ENCODE measurements at regions not wholly inside any gene's neighbourhood (a gene's known extent, or its start where the extent isn't known, plus 50 kb on each side); places are given as distances from the start of the nearest gene placed in this dataset.

DNA sequence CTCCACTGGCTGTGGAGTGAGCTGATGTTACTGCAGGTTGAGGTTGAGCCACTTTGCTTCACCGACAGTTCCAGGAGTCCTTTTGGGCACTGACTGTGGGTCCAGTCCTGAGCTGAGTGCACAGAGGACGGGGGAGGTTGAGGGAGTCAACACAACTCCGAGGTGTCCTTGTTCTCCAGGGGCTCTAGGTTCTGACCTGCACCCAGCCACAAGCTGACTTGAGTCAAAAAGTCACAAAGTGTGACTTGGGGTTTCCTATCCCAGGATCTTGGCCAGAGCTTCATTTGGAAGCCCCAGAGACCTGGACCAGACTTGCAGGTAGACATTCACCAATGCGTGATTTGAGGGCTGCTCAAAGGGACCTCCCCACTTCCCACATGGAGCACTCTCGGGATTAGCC, 95.0 kb downstream of the FAM43A start (continued):
- TF ChIP-seq, protein P1, sequence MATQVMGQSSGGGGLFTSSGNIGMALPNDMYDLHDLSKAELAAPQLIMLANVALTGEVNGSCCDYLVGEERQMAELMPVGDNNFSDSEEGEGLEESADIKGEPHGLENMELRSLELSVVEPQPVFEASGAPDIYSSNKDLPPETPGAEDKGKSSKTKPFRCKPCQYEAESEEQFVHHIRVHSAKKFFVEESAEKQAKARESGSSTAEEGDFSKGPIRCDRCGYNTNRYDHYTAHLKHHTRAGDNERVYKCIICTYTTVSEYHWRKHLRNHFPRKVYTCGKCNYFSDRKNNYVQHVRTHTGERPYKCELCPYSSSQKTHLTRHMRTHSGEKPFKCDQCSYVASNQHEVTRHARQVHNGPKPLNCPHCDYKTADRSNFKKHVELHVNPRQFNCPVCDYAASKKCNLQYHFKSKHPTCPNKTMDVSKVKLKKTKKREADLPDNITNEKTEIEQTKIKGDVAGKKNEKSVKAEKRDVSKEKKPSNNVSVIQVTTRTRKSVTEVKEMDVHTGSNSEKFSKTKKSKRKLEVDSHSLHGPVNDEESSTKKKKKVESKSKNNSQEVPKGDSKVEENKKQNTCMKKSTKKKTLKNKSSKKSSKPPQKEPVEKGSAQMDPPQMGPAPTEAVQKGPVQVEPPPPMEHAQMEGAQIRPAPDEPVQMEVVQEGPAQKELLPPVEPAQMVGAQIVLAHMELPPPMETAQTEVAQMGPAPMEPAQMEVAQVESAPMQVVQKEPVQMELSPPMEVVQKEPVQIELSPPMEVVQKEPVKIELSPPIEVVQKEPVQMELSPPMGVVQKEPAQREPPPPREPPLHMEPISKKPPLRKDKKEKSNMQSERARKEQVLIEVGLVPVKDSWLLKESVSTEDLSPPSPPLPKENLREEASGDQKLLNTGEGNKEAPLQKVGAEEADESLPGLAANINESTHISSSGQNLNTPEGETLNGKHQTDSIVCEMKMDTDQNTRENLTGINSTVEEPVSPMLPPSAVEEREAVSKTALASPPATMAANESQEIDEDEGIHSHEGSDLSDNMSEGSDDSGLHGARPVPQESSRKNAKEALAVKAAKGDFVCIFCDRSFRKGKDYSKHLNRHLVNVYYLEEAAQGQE (IDR thresholded peaks at IDR 0.05; ENCODE audit: borderline replicate concordance): no peak

DNA sequence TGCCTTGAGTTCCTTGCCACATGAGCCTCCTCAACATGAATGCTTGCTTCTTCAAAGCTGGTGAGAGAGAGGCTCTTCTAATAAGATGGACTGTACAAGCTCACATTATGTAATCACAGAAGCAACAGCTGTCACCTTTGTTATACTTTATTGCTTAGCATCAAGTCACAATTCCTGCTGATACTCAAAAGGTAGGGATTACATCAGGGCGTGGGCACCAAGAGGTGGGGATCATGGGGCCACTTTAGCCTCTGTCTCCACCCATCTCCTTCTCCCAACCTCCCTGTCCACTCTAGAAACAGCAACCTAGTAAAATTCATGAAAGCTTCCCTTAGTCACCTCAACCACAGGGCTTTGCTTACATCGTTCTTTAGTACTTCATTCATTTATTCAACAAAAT, 95.9 kb downstream of the FAM43A start:
- Histone ChIP-seq H3K9ac (ENCODE audit: low read length) (no peak overlapping the region), H3K9me3 (ENCODE audit: low read length) (no peaks in the 10 kb centered on the region), H3K4me2 (ENCODE audit: low read length) (no peak overlapping the region), H3K36me3 (ENCODE audit: insufficient read depth, low read length) (no peaks in the 10 kb centered on the region), H3K27me3 (ENCODE audit: insufficient read depth, low read depth, low read length) (no peaks in the 10 kb centered on the region), H3K79me2 (replicated peaks; ENCODE audit: insufficient read depth, low read length) (no peaks in the 10 kb centered on the region), H2AFZ (ENCODE audit: low read depth, low read length) (no peak overlapping the region), H3K4me3 (ENCODE audit: low read length) (no peak overlapping the region), H3K27ac (ENCODE audit: low read length) (no peak overlapping the region), H3K9me2 (ENCODE audit: insufficient read depth, low read length) (no peaks in the 10 kb centered on the region), H3F3A (ENCODE audit: insufficient read depth, low read length, poor library complexity, severe bottlenecking) (no peaks in the 10 kb centered on the region), H4K20me1 (ENCODE audit: insufficient read depth) (no peaks in the 10 kb centered on the region)
- no peak for TF ChIP-seq POLR2AphosphoS5 (IDR thresholded peaks at IDR 0.05)
- TF ChIP-seq SMC3 (conservative IDR thresholded peaks at IDR 0.05; ENCODE audit: poor library complexity): no peak
- TF ChIP-seq, protein P2, sequence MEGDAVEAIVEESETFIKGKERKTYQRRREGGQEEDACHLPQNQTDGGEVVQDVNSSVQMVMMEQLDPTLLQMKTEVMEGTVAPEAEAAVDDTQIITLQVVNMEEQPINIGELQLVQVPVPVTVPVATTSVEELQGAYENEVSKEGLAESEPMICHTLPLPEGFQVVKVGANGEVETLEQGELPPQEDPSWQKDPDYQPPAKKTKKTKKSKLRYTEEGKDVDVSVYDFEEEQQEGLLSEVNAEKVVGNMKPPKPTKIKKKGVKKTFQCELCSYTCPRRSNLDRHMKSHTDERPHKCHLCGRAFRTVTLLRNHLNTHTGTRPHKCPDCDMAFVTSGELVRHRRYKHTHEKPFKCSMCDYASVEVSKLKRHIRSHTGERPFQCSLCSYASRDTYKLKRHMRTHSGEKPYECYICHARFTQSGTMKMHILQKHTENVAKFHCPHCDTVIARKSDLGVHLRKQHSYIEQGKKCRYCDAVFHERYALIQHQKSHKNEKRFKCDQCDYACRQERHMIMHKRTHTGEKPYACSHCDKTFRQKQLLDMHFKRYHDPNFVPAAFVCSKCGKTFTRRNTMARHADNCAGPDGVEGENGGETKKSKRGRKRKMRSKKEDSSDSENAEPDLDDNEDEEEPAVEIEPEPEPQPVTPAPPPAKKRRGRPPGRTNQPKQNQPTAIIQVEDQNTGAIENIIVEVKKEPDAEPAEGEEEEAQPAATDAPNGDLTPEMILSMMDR (IDR thresholded peaks at IDR 0.05; ENCODE audit: poor library complexity, severe bottlenecking): no peak
- TF ChIP-seq MXI1 (conservative IDR thresholded peaks at IDR 0.05; ENCODE audit: poor library complexity, severe bottlenecking): no peak
- no peak for TF ChIP-seq EZH2 (IDR thresholded peaks at IDR 0.05; ENCODE audit: borderline replicate concordance, insufficient read depth, low read length, poor library complexity, severe bottlenecking)
- TF ChIP-seq, protein P1 (IDR thresholded peaks at IDR 0.05; ENCODE audit: borderline replicate concordance): no peak
- TF ChIP-seq EP300 (conservative IDR thresholded peaks at IDR 0.05; ENCODE audit: poor library complexity, severe bottlenecking): no peak
- no peak for TF ChIP-seq RAD21 (conservative IDR thresholded peaks at IDR 0.05)
- TF ChIP-seq TAF1 (IDR thresholded peaks at IDR 0.05; ENCODE audit: low read depth): no peak
